ENCODE measurements at regions not wholly inside any gene's neighbourhood (a gene's known extent, or its start where the extent isn't known, plus 50 kb on each side); places are given as distances from the start of the nearest gene placed in this dataset.

DNA sequence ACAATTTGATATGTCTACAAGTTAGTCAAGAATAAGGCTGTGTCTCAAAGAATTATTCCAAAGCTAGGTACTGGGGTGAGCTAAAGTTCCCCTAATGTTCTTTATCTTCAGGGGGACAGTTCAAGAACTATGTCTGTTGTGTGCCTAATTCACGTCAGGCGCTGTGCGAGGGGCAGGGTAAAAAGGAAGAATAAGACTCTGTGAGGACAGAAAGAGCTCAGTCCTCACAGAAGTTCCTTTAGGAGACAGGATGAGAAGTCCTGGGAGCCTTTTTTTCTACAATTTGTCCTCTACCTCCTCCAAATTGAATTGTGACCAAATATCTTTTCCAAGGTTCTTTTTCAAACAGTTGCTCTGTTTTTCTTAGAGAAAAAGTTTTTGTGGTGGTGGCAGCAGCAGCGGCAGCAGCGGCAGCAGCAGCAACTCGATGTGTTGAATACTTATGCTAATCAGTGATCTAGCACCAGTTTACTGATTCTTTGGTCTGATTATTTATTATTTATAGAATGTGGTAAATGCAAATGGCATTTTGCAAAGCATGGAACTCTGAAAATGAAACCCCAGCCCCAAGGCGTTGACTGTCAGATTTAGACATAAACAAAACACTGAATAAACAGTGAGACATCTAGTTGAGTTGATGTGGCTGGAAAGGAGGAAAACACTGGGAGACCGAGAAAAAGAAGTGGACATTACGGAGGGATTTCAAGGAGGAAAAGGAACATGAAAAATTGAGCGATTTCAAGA is 88.6 kb downstream of the GTPBP8 start:
- TF ChIP-seq CTCF (IDR thresholded peaks at IDR 0.05) (no peak), ZFX (IDR thresholded peaks at IDR 0.05; ENCODE audit: borderline replicate concordance) (no peak)
- no peak overlapping the region for H3K27ac ChIP-seq

- TF ChIP-seq ZFX (IDR thresholded peaks at IDR 0.05; ENCODE audit: borderline replicate concordance) (no peak), CTCF (IDR thresholded peaks at IDR 0.05) (no peak)
- no peak overlapping the region for H3K27ac ChIP-seq
Observed at GRCh38 chr3:113084777-113085176, 94.0 kb downstream of the GTPBP8 start.

- no peak overlapping the region for H3K27ac ChIP-seq
- TF ChIP-seq CTCF (IDR thresholded peaks at IDR 0.05), result no peak
Observed at GRCh38 chr3:113086560-113087461, 96.0 kb downstream of the GTPBP8 start.

GRCh38 chr3:113088616-113089015 is 97.8 kb downstream of the GTPBP8 start:
- H3K27ac ChIP-seq, result no peak overlapping the region
- TF ChIP-seq CTCF (IDR thresholded peaks at IDR 0.05) (no peak), ZFX (IDR thresholded peaks at IDR 0.05; ENCODE audit: borderline replicate concordance) (no peak)

- TF ChIP-seq CTCF (IDR thresholded peaks at IDR 0.05) (no peak), ZFX (IDR thresholded peaks at IDR 0.05; ENCODE audit: borderline replicate concordance) (no peak)
- no peak overlapping the region for H3K27ac ChIP-seq
Observed at GRCh38 chr3:113091417-113091816, 100.6 kb downstream of the GTPBP8 start.

DNA sequence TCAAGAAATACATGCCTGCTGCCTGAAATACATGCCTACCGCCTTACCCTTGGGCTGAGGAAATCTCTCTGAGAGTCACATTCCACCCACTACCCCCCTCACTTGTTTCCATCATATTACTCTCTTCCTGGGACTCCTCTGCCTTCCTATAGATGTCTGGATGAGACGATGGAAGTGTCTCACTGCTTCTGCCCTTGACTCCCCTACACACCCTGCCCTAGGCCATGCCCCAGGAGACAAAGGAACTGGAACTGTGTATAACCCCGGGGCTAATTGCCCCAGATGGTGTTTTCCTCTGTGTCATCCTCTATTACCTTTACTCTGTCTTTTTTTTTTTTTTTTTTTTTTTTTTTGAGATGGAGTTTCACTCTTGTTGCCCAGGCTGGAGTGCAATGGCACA is 102.0 kb downstream of the GTPBP8 start:
- H3K27ac ChIP-seq, result no peak overlapping the region
- TF ChIP-seq CTCF (IDR thresholded peaks at IDR 0.05) (no peak), ZFX (IDR thresholded peaks at IDR 0.05; ENCODE audit: borderline replicate concordance) (no peak)
